ENCODE measurements at regions not wholly inside any gene's neighbourhood (a gene's known extent, or its start where the extent isn't known, plus 50 kb on each side); places are given as distances from the start of the nearest gene placed in this dataset.

DNA sequence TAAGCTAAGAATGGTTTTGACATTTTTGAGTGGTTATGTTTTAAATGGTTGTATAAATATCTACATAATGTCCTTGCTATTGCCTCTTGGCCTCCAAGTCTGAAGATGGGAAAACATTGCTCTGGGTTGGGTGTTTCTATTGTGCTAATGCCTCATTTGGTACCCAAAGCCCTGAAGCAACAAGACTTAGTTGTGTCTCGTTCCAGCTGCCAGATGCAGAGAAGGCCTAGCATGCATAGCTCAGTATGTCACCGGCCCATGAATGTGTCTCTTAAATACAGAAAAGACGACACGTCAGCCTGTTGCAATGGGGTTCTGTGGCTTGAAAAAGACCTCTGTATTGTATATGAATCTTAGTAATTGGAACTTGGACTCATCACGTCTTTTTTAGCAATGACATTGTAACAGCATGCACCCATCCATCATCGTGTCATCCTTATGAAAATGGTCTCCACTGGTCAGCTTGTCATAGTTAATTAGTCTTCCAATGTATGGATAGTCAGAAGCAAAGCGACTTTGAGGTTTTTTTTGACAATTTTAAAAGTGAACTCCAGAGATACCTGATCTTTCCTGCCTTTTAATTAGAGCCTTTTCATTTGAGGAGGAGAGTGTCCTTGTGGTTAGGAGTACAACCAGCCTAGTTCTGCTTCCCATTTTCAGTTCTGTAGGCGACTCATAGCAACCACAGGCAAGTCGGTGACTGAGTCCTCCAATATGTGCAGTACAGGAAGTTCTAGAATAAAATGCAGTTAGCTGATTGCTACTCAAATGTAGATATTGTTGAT is 126.4 kb upstream of the GATB start:
- Histone ChIP-seq H3K27ac (ENCODE audit: extremely low read depth, low read depth, low read length) (no peak overlapping the region), H3K4me3 (ENCODE audit: low read depth, low read length) (no peak overlapping the region), H3K9me3 (ENCODE audit: control insufficient read depth, insufficient read depth, low read depth, low read length) (no peaks in the 10 kb centered on the region), H3K36me3 (ENCODE audit: control insufficient read depth in 2 of 2, insufficient read depth in 1 of 2, low read length in 2 of 2) (no peaks in the 10 kb centered on the region), H3K4me1 (ENCODE audit: control insufficient read depth, insufficient read depth, low read length) (no peaks in the 10 kb centered on the region)
- ChIA-PET CTCF (interaction anchor here (0.7 kb wide), 1 partner anchor 278 kb away, joined by 5 read pairs; no protein-coding TSS in a partner anchor), POLR2A (no interaction called here)
- TF ChIP-seq, protein P1, sequence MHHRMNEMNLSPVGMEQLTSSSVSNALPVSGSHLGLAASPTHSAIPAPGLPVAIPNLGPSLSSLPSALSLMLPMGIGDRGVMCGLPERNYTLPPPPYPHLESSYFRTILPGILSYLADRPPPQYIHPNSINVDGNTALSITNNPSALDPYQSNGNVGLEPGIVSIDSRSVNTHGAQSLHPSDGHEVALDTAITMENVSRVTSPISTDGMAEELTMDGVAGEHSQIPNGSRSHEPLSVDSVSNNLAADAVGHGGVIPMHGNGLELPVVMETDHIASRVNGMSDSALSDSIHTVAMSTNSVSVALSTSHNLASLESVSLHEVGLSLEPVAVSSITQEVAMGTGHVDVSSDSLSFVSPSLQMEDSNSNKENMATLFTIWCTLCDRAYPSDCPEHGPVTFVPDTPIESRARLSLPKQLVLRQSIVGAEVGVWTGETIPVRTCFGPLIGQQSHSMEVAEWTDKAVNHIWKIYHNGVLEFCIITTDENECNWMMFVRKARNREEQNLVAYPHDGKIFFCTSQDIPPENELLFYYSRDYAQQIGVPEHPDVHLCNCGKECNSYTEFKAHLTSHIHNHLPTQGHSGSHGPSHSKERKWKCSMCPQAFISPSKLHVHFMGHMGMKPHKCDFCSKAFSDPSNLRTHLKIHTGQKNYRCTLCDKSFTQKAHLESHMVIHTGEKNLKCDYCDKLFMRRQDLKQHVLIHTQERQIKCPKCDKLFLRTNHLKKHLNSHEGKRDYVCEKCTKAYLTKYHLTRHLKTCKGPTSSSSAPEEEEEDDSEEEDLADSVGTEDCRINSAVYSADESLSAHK (tag by site-specific recombination; IDR thresholded peaks at IDR 0.05) = no peak
- TF ChIP-seq SP3 (tag by site-specific recombination; IDR thresholded peaks at IDR 0.05) (no peak), ZNF777 (tag by site-specific recombination; IDR thresholded peaks at IDR 0.05; ENCODE audit: borderline replicate concordance) (no peak), ZNF791 (tag by site-specific recombination; IDR thresholded peaks at IDR 0.05) (no peak), BCL11B (tag by site-specific recombination; IDR thresholded peaks at IDR 0.05; ENCODE audit: low read depth) (no peak), ZNF530 (tag by site-specific recombination; IDR thresholded peaks at IDR 0.05; ENCODE audit: low read depth) (no peak), ZNF544 (tag by site-specific recombination; IDR thresholded peaks at IDR 0.05) (no peak)
- TF ChIP-seq, protein P2, sequence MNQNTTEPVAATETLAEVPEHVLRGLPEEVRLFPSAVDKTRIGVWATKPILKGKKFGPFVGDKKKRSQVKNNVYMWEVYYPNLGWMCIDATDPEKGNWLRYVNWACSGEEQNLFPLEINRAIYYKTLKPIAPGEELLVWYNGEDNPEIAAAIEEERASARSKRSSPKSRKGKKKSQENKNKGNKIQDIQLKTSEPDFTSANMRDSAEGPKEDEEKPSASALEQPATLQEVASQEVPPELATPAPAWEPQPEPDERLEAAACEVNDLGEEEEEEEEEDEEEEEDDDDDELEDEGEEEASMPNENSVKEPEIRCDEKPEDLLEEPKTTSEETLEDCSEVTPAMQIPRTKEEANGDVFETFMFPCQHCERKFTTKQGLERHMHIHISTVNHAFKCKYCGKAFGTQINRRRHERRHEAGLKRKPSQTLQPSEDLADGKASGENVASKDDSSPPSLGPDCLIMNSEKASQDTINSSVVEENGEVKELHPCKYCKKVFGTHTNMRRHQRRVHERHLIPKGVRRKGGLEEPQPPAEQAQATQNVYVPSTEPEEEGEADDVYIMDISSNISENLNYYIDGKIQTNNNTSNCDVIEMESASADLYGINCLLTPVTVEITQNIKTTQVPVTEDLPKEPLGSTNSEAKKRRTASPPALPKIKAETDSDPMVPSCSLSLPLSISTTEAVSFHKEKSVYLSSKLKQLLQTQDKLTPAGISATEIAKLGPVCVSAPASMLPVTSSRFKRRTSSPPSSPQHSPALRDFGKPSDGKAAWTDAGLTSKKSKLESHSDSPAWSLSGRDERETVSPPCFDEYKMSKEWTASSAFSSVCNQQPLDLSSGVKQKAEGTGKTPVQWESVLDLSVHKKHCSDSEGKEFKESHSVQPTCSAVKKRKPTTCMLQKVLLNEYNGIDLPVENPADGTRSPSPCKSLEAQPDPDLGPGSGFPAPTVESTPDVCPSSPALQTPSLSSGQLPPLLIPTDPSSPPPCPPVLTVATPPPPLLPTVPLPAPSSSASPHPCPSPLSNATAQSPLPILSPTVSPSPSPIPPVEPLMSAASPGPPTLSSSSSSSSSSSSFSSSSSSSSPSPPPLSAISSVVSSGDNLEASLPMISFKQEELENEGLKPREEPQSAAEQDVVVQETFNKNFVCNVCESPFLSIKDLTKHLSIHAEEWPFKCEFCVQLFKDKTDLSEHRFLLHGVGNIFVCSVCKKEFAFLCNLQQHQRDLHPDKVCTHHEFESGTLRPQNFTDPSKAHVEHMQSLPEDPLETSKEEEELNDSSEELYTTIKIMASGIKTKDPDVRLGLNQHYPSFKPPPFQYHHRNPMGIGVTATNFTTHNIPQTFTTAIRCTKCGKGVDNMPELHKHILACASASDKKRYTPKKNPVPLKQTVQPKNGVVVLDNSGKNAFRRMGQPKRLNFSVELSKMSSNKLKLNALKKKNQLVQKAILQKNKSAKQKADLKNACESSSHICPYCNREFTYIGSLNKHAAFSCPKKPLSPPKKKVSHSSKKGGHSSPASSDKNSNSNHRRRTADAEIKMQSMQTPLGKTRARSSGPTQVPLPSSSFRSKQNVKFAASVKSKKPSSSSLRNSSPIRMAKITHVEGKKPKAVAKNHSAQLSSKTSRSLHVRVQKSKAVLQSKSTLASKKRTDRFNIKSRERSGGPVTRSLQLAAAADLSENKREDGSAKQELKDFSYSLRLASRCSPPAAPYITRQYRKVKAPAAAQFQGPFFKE (tag by site-specific recombination; IDR thresholded peaks at IDR 0.05; ENCODE audit: borderline replicate concordance) = no peak
- TF ChIP-seq, protein P3, sequence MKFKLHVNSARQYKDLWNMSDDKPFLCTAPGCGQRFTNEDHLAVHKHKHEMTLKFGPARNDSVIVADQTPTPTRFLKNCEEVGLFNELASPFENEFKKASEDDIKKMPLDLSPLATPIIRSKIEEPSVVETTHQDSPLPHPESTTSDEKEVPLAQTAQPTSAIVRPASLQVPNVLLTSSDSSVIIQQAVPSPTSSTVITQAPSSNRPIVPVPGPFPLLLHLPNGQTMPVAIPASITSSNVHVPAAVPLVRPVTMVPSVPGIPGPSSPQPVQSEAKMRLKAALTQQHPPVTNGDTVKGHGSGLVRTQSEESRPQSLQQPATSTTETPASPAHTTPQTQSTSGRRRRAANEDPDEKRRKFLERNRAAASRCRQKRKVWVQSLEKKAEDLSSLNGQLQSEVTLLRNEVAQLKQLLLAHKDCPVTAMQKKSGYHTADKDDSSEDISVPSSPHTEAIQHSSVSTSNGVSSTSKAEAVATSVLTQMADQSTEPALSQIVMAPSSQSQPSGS (tag by site-specific recombination; IDR thresholded peaks at IDR 0.05; ENCODE audit: low read depth) = no peak
- TF ChIP-seq, protein P4, sequence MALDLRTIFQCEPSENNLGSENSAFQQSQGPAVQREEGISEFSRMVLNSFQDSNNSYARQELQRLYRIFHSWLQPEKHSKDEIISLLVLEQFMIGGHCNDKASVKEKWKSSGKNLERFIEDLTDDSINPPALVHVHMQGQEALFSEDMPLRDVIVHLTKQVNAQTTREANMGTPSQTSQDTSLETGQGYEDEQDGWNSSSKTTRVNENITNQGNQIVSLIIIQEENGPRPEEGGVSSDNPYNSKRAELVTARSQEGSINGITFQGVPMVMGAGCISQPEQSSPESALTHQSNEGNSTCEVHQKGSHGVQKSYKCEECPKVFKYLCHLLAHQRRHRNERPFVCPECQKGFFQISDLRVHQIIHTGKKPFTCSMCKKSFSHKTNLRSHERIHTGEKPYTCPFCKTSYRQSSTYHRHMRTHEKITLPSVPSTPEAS (tag by site-specific recombination; IDR thresholded peaks at IDR 0.05) = no peak
- TF ChIP-seq, protein P5, sequence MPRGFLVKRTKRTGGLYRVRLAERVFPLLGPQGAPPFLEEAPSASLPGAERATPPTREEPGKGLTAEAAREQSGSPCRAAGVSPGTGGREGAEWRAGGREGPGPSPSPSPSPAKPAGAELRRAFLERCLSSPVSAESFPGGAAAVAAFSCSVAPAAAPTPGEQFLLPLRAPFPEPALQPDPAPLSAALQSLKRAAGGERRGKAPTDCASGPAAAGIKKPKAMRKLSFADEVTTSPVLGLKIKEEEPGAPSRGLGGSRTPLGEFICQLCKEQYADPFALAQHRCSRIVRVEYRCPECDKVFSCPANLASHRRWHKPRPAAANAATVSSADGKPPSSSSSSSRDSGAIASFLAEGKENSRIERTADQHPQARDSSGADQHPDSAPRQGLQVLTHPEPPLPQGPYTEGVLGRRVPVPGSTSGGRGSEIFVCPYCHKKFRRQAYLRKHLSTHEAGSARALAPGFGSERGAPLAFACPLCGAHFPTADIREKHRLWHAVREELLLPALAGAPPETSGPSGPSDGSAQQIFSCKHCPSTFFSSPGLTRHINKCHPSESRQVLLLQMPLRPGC (tag by site-specific recombination; IDR thresholded peaks at IDR 0.05) = no peak
- TF ChIP-seq, protein P6, sequence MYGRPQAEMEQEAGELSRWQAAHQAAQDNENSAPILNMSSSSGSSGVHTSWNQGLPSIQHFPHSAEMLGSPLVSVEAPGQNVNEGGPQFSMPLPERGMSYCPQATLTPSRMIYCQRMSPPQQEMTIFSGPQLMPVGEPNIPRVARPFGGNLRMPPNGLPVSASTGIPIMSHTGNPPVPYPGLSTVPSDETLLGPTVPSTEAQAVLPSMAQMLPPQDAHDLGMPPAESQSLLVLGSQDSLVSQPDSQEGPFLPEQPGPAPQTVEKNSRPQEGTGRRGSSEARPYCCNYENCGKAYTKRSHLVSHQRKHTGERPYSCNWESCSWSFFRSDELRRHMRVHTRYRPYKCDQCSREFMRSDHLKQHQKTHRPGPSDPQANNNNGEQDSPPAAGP (tag by site-specific recombination; IDR thresholded peaks at IDR 0.05) = no peak
